ENCODE measurements at regions not wholly inside any gene's neighbourhood (a gene's known extent, or its start where the extent isn't known, plus 50 kb on each side); places are given as distances from the start of the nearest gene placed in this dataset.

DNA sequence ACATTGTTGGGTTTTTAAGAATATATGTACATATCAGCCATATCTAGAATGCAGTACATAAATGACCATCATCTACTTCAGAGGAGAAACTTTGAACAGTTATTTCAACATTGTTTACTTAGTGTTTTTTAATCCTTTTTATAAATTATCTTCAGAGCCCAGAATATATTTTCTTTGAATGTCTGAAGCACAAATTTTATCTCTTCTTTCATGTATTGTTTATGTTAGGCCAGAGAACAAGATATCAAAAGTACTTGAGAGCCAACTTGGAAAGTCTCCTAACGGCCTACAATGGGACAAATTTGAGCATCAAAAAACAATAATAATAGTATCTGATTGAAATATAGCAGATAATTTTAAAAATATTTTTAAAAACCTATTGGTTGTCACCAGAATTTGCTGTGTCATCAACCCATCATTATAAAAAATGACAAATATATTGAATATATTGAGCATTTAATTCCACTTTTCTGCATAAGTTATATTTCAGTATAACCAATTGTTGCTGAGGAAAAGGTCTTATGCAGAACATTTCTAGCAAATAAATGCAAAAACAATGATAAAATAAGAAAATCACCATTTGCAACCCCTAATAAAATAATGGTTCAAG, 67.5 kb upstream of the CCNG1 start:
- DNase-seq = no peak

DNA sequence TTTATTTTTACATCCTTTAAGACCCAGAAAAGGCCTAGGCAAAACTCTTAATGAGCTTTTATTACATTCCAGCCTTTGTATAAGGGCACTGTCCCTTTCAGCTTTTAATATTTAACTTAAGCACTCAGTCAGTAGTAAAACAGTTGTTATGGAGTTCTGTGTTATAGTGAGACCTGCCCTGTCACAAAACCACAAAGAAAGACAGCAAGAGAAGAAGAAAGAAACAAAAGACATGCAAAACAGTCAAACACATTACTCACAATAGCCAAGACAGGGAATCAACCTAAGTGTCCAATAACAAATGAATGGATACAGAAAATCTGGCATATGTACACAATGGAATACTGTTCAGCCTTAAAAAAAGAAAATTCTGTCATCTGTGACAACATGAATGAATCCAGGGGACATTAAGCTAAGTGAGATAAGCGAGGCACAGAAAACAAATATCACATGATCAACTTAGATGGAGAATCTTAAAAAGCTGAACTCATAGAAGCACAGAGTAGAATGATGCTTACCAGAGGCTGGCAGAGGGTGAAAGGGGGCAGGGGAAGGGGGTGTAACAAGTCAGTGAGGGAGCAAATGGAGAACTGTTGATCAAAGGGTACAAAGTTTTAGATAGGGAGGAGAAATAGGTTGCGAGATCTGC, 63.8 kb upstream of the CCNG1 start:
- DNase-seq = no peak

DNA sequence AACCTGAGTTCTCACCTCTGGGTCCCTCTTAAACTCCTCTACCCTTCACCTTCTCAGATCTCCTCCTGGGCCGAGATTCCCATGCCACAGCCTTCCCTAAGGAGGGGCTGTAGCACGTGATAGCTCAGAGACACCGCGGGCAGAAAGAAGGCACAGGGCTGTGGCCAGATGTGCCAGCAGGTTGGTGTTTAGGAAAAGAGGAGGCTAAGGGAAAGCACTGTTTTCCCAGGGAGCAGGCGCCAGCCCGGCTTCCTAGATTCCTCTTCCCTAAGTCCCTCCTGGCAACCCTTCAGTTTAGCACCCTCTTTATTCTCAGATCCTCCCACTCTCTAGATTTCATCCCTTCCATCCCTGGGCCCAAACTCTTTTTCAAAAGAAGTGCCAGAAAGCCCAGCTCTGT, 59.4 kb upstream of the CCNG1 start:
- no peak for DNase-seq

DNA sequence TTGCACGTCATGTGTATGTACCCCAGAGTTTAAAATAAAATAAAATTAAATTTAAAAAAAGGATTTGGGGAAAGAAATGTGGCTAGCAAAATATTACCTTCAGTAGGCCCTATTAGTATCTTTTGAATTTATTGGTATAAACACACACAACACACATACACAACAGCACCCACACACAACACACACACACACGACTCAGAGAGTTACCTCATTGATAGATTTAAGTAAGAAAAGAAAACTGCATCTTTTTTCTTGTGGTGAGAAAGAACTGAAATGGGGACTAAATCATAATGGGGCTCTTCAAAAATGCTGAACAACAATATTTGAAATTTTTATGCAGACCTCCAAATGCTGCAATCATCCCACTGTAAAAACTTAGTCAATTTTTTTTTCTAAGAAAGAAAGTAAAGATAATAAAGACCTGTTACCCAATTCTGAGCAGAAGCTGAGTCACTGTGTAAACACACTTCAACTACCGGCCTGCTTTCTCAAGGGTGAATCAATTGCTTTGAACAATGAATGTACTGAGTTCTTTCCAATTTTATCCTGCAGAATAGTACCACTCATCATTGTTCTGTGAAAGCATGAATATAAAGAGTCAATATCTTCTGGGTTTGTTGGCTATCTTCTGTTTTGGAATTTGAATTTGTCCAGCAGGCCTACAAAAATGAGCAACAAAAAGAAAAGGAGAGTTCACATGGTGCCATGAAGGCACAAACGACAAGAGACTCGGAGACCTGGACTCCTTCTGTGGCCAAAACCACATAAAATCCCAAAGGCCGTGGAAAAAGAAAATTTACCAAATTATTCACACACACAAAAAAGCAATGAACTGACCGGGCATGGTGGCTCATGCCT, 57.9 kb upstream of the CCNG1 start:
- DNase-seq = no peak

DNA sequence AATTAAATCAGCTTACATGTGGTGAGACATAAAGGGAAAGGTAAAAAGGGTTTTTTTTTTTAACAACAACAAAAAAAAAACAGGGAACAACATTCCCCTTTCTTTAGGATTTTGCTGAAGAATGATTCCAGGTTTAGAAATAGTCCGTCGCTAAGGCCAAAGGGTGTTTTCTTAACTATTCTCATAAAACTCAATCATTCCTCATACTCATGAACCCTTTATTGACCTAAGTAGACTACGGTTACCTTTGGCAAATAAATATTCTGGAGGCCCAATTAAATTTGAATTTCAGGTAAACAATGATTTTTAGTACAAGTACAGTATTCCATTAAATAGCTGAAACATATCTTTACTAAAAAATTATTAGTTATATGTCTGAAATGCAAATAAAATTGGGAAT, 55.6 kb upstream of the CCNG1 start:
- DNase-seq = no peak

DNA sequence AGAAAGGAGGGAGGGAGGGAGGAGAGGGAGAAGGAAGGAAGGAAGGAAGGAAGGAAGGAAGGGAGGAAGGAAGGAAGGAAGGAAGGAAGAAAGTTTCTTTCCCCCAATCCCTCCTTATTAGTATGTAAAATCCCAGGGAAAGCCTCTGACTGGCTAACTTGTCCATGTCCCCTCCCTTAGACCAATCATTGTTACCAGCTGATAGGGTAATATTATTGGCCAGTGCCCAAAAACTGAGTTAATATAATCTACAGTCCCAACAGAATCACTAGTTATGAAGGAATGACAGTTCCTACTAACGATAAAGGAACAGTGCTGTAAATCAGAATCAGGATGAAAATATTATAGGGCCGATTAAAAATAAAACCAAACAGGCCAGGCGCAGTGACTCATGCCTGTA, 53.6 kb upstream of the CCNG1 start:
- DNase-seq = no peak

DNA sequence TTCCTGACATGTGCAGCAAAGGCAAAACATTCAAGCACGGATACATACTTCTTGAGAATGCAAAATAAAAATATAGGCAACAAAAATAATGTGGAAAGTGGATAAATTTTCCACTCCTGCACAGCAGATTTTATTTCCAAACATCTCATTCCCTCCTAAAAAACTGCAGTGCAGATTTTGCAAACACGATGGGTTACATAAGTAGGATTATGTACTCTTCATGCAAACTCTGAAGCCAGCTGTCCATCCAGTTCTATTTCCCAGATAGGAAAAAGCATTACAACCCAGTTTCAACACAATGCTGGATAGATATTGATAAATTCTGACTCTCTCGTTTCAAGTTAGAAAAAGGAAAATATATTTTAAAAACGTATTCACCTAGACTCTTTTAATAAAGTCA, 52.7 kb upstream of the CCNG1 start:
- no peak for DNase-seq

DNA sequence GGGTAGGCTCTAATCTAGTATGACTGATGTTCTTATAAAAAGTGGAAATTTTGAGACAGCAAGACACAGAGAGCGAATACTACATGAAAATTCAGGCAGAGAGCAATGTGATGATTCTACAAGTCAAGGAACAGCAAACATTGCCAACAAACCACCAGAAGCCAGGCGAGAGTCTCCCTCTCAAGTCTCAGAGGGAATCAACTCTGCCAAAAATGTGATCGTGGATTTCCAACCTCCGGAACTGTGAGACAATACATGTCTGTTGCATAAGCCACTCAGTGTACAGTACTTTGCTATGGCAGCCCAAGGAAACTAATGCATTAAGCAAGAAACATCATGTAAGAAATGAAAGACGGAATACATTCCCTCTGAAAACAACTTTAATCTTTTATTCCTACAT, 52.1 kb upstream of the CCNG1 start:
- DNase-seq = no peak

DNA sequence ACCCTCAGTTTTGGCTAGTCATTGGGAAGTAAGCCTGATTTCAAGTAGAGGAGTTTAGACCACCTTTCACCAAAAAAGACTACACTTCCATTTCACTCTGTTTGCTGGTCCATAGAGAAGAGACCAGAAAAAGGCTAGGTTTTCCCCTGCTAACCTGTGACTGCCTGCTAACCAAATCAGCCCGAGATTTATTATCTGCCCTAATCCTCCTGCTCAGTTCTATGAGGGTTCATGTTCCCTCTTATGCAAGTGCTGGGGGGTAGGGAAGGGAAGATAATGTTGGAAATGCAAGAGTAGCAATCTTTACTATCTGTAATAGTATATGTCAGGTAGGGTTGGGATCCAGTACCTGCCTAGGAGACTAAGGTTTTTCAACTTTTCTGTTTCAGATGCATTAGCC, 51.6 kb upstream of the CCNG1 start:
- DNase-seq = no peak

DNA sequence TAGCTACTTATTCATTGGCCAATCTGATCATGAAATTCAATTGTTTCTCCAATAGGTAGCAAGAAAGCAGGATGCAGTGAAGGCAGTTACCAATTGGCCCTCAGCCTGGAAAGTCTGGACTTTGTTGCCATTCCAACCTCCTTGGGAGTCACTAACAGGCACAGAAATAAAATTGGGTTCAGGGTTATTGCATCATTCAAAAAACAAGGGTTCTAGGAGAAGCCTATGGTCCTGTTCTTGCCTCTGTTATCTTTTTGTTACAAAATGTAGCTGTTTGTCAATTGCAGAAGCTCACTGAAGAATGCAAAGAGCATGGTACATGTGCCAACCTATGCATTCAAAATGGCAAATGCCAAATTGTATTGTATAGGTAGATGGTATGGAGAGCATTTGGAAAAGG, 51.0 kb upstream of the CCNG1 start:
- no peak for DNase-seq

DNA sequence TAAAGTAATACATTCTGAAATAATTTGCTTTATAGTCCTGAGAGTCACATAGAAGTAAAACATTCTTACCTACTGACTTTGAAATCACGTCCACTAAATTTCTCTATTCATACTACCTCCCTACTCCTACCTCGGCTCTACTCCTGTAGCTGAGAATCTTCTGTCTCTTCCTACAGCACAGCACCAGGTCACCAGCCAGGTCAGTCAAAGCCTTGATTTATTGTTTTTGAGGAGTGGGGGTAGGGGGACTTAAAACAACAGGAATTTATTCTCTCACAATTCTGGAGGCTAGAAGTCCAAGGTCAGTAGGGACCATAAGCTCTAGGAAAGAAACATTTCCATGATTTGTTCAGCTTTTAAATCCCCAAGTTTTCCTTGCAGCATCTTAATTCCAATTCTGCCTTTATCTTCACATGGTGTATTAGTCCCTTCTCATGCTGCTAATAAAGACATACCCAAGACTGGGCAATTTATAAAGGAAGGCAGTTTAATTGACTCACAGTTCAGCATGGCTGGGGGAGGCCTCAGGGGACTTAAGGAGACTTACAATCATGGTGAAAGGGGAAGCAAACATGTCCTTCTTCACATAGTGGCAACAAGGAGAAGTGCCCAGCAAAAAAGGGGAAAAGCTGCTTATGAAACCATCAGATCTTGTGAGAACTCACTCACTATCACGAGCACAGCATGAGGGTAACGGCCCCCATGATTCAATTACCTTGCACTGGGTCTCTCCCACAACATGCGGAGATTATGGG, 49.6 kb upstream of the CCNG1 start:
- no peak for DNase-seq

All from activated naive CD4-positive, alpha-beta T cell (primary cell).